Stimulated activated CD8-positive, alpha-beta memory T cell treated with anti-CD3 and anti-CD28 coated beads, Interleukin-7, amount 100 ng/mL, for 4 hours (primary cell): ENCODE measurements at regions not wholly inside any gene's neighbourhood (a gene's known extent, or its start where the extent isn't known, plus 50 kb on each side); places are given as distances from the start of the nearest gene placed in this dataset.
"Not testable (repeated sequence)": the region's sequence is repeated elsewhere in the genome, so short reads cannot be mapped to it uniquely, and the experiment has no call there.

Experiments
- DNase-seq, 2 donors: peaks; one replicate each; pipeline ENCODE4 v3.0.0-alpha.2; 2020; ENCODE audit warnings: low read depth in 2 of 2

DNA sequence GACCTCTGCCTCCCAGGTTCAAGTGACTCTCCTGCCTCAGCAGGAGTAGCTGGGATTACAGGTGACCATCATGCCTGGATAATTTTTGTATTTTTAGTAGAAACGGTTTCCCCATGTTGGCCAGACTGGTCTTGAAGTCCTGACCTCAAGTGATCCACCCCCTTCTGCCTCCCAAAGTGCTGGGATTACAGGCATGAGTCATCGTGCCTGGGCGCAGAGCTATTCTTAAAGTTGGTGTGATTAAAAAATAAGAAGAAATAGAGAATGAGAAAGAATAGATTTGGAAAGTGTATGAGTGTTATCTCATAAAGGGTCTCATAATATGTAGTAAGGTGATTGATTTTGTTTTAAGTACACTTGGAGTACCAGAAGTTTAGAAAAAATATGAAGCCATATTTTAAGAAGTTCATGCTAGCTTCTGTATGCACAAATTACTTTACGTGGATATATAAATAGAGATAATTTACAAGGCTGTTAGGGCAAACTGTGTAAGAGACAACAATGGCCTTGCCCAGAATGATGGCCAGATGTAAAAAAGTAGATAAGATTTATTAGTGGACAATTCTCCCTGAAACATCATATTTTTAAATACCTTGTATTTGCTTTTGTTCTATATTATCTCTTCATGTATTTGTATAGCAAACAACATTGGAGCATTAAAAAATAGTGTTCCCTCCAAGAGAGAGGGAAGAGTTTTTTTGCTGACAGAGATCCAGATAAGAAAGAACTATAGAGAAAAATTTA is 1108.5 kb downstream of the SLC16A7 start:
- DNase-seq: no peak

DNA sequence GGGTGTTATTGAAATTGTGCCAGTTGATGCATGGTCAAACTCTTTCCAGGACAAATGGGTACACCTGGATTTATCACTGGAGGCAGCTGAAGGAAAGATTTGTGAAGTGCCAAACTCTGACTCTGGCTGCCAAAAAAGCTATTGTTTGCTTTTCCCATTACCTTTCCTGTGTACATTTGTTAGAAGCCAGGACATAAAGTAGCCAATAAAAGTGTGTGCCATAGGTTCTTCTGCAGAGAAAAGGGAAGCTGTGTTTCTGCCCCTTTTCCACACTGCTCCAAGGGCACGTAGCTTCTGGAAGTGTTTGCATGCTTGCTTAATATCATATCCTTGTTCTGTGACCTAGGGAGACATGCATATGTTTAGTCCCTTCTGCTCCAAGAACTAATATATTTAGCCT is 1114.4 kb downstream of the SLC16A7 start:
- no peak for DNase-seq

DNA sequence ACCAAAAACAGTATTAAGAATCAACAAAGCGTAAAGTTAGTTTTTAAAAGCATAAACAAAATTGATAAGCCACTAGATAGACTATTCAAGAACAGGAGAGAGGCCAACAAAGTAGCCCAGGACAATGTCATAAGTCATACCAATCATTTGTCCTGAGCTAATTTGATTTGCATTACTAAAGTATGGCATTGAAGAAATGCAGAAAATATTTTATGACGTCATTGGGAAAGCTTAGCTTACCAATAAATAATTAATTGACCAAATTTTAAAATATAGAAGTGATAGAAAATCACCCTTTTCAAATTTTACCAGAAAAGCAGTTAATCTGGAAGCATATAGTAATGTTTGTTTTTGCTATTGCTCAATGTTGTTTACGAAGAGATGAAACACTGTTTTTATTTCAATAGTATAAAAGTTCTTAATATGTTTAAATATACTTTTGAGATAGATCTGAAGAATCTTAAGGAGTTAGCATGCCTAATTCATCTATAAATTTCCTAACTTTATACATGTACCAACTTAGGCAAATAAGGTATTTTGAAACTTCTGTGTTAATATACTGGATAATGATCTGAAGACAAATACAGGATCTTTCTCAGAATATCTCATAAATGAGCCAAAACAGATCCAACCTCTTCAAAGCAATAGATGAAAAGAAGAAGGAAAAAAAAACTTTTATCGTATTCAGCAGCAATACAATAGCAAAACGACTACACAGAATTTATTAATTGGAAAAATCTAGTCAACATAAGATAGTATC is 1118.5 kb downstream of the SLC16A7 start:
- no peak for DNase-seq

DNA sequence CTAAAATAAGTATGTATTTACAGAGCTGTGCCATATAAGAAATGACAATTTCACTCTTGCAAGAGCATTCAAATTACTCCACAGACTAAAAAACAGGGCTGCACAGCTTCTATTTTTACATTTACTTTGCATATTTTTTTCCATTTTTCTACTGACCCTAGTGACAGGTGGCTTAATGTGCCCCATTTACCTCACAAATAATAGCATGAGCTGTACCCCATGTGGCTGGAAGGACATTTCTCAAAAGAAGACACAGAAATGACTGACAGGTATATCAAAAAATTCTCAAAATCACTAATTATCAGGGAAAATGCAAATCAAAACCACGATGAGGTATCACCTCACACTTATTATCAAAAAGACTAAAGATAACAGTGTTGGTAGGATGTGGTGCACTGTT is 1128.6 kb downstream of the SLC16A7 start:
- DNase-seq: no peak

DNA sequence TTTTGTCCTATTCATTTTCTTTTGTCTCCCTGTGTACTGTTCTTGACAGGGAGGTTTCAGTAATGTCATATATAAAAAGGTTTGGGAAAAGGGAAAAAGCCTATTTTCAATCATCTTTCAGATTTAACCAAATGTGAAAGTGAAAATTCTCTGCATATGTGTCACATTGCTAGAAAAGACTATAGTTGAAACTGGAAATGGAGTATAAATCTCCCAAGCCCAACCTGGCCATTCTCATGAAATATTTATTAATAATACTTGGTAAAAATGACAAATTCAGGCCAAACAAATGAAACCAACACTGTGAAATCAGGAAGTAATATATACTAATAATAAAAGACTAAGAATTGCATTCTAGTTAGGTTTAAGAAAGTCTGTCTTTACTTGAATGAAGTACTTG is 1129.2 kb downstream of the SLC16A7 start:
- no peak for DNase-seq

DNA sequence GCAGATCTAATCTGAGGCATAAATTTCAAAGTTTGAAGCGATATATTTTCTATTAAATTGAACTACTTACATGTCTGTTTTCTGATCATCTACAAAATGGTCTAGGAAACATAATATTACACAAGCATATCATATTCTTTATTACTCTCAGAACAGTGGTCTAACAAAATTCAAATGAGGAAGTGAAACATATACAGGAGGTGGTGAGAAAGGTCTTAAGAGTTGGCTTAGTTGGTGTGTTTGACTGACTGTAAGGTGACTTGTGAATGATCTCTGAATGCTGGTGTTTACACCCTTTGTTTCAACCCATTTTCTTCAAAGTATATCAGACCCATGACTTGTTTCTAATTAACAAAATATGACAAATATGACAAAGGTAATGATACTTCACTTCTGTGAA is 1156.8 kb downstream of the SLC16A7 start:
- no peak for DNase-seq

DNA sequence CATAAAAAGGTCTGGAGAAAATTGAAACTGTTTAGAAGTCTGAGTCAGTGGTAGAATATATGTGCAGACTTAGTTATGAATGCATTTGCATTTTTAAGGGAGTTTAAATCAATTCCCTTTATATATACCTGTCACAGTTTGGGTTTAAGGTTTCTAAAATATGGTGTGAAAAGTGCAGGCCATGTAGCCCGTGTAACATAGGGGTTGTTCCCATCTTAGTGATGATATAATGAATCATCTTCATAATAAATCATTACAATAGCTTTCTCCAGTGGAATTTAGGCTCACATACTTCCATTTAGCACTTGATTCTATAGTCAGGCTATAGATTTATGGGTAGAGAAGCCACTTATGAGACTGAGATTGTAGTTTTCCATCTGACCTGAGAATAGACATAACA is 1162.4 kb downstream of the SLC16A7 start:
- no peak for DNase-seq

DNA sequence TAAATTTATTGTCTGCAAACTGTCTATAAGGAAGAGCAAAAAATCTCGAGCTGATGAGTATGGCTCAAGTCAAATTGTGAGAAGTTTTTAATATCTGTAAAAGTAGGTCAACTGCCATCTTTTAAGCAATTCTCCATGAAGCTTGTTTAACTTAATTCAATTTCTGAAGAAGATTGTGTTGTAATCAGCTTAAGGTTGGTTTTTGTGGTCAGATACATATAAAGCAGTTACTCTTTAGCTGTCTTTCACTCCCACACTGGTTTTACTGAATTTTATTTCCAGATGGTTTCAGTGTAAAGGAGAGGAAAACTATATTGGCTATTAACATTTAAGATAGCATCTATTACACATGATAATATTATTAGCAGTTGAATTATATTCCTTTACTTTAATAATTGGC is 1165.1 kb downstream of the SLC16A7 start:
- no peak for DNase-seq

DNA sequence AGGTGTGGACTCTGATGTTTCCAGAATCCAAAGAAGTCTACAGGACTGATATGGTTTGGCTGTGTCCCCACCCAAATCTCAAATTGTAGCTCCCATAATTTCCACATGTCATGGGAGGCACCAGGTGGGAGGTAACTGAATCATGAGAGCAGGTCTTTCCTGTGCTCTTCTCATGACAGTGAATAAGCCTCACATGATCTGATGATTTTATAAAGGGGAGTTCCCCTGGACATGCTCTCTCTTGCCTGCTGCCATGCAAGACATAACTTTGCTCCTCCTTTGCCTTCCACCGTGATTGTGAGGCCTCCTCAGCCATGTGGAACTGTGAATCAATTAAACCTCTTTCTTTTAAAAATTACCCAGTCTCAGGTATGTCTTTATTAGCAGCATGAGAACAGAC is 1205.3 kb downstream of the SLC16A7 start:
- not testable (repeated sequence) for DNase-seq

DNA sequence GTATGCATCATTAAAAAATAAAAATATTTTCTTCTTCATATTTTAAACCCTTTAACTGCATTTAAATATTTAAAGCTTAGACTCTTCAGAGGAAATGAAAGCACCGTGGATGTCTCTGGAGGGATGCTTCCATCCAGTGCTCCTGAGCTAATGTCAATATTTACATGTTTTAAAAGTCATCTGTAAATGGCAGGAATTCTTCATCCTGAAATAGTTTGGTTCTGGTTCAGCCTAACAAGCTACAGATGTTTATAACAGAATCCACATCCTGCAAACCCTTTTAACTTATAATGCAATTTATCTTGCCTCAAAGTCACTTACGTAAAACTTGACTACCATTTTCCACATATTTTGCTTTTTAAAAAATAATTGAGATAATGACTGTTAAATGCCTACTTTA is 1207.3 kb downstream of the SLC16A7 start:
- no peak for DNase-seq

DNA sequence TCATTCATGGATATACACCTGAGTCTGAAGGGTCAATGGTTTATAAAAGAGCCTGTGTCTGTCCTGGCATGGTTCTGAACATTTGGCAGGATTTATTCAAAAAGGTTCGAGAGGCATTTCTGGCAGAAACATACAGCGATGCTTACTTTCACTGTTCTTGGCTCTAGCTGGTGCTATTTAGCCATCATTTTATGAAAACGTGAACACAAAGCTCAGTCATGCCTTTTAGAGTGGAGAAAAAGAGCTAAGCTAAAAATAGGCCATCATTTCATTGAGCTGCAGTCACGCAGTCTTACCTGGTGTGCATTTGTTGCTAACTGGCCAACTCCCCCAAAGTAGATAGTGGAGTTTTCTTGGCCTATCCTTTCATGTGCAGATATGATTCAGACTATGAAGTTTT is 1209.5 kb downstream of the SLC16A7 start:
- no peak for DNase-seq

DNA sequence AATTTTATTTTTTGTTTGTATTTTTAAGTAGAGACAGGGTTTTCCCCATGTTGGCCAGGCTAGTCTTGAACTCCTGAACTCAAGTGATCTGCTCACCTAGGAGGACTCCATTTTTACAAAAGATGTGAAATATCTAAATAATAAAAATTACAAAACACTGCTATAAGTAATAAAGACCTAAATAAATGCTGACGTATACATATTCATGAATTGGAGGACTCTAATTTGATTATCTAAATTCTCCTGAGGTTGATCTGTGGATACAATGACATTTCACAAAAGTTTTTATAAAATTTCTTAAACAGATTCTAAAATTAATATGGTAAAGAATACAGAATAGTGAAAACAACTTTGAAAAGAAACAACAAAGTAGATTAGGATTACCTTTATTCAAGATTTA is 1224.0 kb downstream of the SLC16A7 start:
- DNase-seq: no peak

DNA sequence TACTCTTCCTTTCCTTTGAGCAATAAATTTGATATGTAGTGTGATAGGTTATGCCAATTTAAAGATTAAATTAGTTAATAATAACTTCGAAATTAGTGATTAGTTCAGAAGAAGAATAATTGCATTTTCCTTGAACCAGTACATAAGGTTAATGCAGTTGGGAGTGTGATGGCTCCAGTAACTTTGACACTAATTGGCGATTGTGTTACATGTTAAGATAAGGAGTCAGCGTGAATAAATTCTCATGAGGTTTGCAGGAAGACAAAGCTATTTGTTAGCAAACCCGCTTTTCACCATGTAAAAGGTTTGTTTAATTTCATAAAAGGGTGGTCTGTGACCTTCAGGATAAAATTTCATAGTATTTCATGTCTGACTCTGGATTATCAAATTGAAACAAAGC is 1226.8 kb downstream of the SLC16A7 start:
- no peak for DNase-seq

DNA sequence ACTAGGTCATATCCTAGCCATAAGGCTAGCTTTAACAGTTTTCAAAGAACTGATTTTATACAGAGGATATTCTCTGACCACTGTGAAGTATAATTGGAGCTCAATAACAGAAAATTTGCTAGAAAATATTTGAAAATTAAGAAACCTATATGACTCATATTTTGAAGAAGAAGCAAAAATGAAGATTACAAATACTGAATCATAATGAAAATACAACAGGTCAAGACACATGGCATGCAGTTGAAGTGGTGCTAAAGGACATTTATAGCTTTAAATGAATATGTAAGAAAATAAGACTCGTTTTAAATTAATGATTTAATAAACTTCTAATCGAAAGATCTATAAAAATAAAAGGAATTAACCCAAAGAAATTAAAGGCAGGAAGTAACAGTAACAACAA is 1234.6 kb downstream of the SLC16A7 start:
- DNase-seq: no peak

DNA sequence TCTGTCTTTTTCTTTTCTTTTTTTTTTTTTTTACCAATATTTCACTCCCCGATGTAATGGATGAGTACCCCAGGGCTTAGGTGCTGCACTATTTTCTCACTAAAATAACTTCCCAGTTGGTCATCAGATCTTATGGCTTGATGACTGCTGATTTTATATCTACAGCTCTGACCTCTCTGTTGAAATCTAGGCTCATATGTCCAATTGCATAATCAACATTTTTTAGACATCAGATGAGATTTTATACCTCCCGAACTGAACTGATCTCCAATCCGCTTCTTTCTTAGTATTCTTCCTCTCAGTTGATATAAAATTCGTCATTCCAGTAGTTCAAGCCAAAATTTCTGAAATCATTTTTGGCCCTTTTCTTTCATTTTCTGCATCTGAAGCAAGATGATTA is 1236.5 kb downstream of the SLC16A7 start:
- DNase-seq: no peak

DNA sequence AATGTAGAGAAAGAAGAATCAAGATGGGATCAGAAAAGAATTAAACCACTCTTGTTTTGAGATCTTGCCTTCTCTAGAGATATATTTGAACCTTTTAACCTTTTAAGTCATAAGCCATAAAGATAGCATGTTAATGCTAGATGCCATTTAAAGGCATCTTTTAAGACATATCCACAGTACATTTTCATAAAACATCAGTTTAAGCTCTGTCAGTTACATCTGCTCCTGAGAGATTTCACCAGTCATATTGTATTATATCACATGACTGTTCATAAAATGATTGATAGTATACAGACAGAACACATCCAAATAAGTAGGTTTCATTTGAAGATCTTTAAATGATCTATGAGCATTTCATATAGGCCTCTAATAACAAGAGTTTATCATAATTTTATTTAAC is 1238.5 kb downstream of the SLC16A7 start:
- DNase-seq: no peak

DNA sequence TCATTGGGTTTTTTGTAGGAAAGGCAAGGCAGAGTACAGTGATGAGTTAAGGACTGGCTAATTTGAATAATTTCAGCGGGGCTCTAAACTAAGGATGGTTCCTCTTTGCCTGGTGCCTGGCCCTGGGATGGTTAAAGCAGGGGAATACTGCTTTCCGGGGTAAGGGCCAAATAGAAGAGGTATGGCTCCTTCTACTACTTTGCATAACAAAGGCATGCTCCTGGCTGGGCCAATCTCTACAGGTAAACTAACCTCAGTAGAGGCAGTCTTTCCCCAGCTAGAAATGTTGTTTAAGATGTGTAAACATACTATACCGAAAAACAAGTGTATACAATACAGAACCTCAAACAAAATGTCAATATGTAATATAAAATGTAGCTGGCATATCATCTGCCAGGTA is 1239.0 kb downstream of the SLC16A7 start:
- no peak for DNase-seq

DNA sequence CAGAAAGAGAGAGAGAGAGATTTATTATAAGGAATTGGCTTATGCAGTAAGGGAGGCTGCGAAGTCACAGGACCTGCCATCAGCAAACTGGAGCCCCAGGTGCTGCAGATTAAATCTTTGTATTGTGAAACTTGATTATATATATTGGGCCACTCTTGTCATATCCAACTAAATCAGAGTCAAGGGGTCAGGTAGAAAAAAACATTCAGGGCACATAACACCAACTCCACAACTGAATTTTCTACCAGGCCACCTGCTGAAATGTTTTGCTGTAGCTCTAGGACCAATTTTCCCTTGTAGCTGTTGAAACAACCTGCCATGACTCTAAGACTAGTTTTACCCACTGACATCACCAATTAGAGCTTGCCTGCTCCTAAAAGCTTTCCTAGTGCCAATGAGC is 1240.8 kb downstream of the SLC16A7 start:
- no peak for DNase-seq

DNA sequence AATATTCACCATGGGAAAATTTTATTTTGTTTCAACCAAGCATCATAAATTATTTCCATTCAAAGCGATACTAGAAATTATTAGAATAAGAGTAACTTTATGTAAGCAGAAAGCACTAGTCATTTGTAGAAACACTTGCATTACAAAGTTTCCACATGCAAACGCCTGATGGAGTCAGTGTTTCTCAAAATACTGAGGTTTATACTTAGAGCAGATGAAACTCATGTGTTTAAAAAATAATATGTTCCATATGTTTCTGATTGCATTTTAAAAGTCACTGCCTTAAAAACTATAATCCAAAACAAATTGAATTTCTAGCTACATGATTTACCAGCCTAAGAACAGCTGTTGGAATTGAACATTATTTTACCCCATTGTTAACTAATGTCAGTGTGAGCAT is 1246.4 kb downstream of the SLC16A7 start:
- no peak for DNase-seq

DNA sequence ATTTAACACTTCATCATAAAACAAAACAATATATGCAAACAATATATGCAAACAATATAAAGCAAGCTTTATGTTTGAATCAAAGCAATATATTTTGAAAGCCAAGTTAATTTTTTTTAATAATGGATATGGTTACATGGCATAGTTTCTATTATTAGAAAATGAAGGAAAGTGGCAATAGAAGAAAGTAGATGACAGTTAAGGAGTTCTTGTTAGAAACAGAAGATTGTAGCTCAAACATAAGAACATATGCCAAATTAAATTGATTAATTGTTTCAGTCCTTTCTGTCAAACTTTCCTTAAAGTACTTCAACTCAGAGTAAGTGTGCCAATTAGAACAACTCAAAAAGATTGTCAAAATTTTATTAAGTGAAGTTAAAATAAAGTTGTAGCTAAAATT is 1248.3 kb downstream of the SLC16A7 start:
- DNase-seq: no peak

DNA sequence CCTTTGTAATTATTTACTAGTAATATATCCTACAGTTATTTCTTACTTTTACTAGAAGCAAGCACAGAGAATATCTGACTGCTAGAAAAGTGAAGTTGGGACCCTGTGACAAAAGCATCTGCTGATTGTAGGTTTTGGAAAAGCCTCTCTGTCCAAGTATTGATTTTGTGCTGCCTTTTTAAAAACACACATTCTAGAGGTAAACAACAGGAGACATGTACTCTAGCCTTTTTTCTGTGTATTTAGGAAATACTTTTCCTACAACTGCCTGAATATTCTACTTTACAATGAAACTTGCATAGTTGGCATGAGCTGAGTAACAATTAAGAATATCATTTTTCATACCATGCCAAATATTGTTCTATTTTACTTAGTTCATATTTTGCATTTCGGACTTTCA is 1249.0 kb downstream of the SLC16A7 start:
- no peak for DNase-seq

DNA sequence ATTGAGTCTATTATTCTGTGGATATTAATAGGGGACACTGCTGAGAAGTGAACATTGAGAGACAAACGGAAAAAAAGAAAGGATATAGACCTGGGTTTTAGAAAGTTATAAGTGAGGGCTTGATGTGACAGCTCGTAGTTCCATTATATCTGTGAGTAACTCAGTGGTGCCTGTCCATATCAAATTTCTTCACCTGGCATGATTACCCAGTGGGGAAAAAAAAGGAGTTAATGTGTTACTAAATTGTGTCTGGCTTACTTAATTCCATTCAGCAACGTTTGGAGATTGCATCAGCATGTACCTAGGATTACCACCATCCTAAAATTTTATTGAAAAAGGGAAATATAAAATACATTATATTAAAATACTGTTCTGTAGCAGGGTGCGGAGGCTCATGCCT is 1249.9 kb downstream of the SLC16A7 start:
- no peak for DNase-seq

DNA sequence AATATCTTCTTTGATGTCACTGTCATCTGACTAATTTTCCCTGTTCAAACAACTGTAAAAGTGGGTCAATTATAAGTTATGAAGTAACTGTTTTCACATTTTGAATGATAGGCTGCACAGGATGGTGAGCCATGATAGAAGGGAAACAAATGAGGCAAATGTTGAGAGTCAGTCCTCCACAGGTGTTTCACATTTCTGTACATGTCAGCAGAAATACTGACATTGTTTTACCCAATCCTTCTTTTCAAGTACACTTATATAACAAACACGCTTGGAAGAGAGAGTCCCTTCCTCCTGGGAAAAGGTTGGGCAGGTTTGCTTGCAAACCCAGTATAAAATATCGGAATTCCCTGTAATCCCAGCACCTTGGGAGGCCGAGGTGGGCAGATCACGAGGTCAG is 1251.5 kb downstream of the SLC16A7 start:
- no peak for DNase-seq

DNA sequence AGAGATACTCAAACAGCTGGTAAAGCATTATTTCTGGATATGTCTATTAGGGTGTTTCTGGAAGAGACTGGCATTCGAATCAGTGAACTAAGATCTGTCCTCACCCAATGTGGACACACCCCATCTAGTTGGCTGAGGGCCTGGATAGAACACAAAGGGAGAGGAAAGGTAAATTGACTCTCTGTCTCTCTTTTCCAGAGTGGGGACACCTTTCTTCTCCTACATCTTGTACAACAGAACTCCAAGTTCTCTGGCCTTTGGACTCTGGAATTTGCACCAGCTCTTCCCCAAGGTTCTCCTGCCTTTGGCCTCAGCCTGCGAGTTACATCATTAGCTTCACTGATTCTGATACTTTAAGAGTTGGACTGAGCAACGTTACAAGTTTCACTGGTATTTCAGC is 1253.9 kb downstream of the SLC16A7 start:
- no peak for DNase-seq
